ENCODE measurements at regions not wholly inside any gene's neighbourhood (a gene's known extent, or its start where the extent isn't known, plus 50 kb on each side); places are given as distances from the start of the nearest gene placed in this dataset.

GRCh38 chr20:11429889-11430519 is 487.7 kb upstream of the BTBD3 start:
- Histone ChIP-seq H3K4me3 (ENCODE audit: low read length in 2 of 2) (no peak overlapping the region), H3K27ac (ENCODE audit: low read depth in 2 of 2, low read length in 2 of 2) (no peak overlapping the region), H3K36me3 (ENCODE audit: control insufficient read depth in 2 of 2, insufficient read depth in 2 of 2, low read length in 2 of 2) (no peaks in the 10 kb centered on the region), H3K9ac (ENCODE audit: low read depth in 1 of 2, low read length in 2 of 2) (no peak overlapping the region), H3K27me3 (ENCODE audit: control insufficient read depth in 2 of 2, insufficient read depth in 2 of 2, low read length in 2 of 2) (no peaks in the 10 kb centered on the region), H3K9me3 (ENCODE audit: control insufficient read depth in 2 of 2, low read length in 2 of 2) (no peaks in the 10 kb centered on the region), H3K4me1 (ENCODE audit: control insufficient read depth in 2 of 2, insufficient read depth in 2 of 2, low read length in 2 of 2) (no peaks in the 10 kb centered on the region)

- Histone ChIP-seq H3K4me1 (ENCODE audit: control insufficient read depth in 2 of 2, insufficient read depth in 2 of 2, low read length in 2 of 2) (no peaks in the 10 kb centered on the region), H3K36me3 (ENCODE audit: control insufficient read depth in 2 of 2, insufficient read depth in 2 of 2, low read length in 2 of 2) (no peaks in the 10 kb centered on the region), H3K9me3 (ENCODE audit: control insufficient read depth in 2 of 2, low read length in 2 of 2) (peaks cover 0 to under 1% of the 10 kb centered on the region in 2 donors), H3K4me3 (ENCODE audit: low read length in 2 of 2) (no peak overlapping the region), H3K27ac (ENCODE audit: low read depth in 2 of 2, low read length in 2 of 2) (no peak overlapping the region), H3K9ac (ENCODE audit: low read depth in 1 of 2, low read length in 2 of 2) (no peak overlapping the region), H3K27me3 (ENCODE audit: control insufficient read depth in 2 of 2, insufficient read depth in 2 of 2, low read length in 2 of 2) (no peaks in the 10 kb centered on the region)
These were observed 487.0 kb upstream of the BTBD3 start for GRCh38 chr20:11430652-11431051.

GRCh38 chr20:11431621-11432020 is 486.1 kb upstream of the BTBD3 start:
- H3K4me3 ChIP-seq (ENCODE audit: low read length in 2 of 2), result no peak overlapping the region
- H3K27ac ChIP-seq (ENCODE audit: low read depth in 2 of 2, low read length in 2 of 2), result no peak overlapping the region
- H3K36me3 ChIP-seq (ENCODE audit: control insufficient read depth in 2 of 2, insufficient read depth in 2 of 2, low read length in 2 of 2), result no peaks in the 10 kb centered on the region
- H3K9ac ChIP-seq (ENCODE audit: low read depth in 1 of 2, low read length in 2 of 2), result no peak overlapping the region
- H3K27me3 ChIP-seq (ENCODE audit: control insufficient read depth in 2 of 2, insufficient read depth in 2 of 2, low read length in 2 of 2), result no peaks in the 10 kb centered on the region
- peaks cover 0 to 2% of the 10 kb centered on the region in 2 donors for H3K9me3 ChIP-seq (ENCODE audit: control insufficient read depth in 2 of 2, low read length in 2 of 2)
- H3K4me1 ChIP-seq (ENCODE audit: control insufficient read depth in 2 of 2, insufficient read depth in 2 of 2, low read length in 2 of 2), result no peaks in the 10 kb centered on the region

GRCh38 chr20:11432407-11432806 is 485.3 kb upstream of the BTBD3 start:
- H3K9ac ChIP-seq (ENCODE audit: low read depth in 1 of 2, low read length in 2 of 2), result no peak overlapping the region
- no peak overlapping the region for H3K27ac ChIP-seq (ENCODE audit: low read depth in 2 of 2, low read length in 2 of 2)
- no peaks in the 10 kb centered on the region for H3K36me3 ChIP-seq (ENCODE audit: control insufficient read depth in 2 of 2, insufficient read depth in 2 of 2, low read length in 2 of 2)
- no peaks in the 10 kb centered on the region for H3K4me1 ChIP-seq (ENCODE audit: control insufficient read depth in 2 of 2, insufficient read depth in 2 of 2, low read length in 2 of 2)
- H3K27me3 ChIP-seq (ENCODE audit: control insufficient read depth in 2 of 2, insufficient read depth in 2 of 2, low read length in 2 of 2), result no peaks in the 10 kb centered on the region
- H3K4me3 ChIP-seq (ENCODE audit: low read length in 2 of 2), result no peak overlapping the region
- peaks cover 0 to 2% of the 10 kb centered on the region in 2 donors for H3K9me3 ChIP-seq (ENCODE audit: control insufficient read depth in 2 of 2, low read length in 2 of 2)

- peaks cover 0 to 2% of the 10 kb centered on the region in 2 donors for H3K9me3 ChIP-seq (ENCODE audit: control insufficient read depth in 2 of 2, low read length in 2 of 2)
- H3K27ac ChIP-seq (ENCODE audit: low read depth in 2 of 2, low read length in 2 of 2), result no peak overlapping the region
- no peaks in the 10 kb centered on the region for H3K36me3 ChIP-seq (ENCODE audit: control insufficient read depth in 2 of 2, insufficient read depth in 2 of 2, low read length in 2 of 2)
- no peak overlapping the region for H3K4me3 ChIP-seq (ENCODE audit: low read length in 2 of 2)
- H3K4me1 ChIP-seq (ENCODE audit: control insufficient read depth in 2 of 2, insufficient read depth in 2 of 2, low read length in 2 of 2), result no peaks in the 10 kb centered on the region
- H3K9ac ChIP-seq (ENCODE audit: low read depth in 1 of 2, low read length in 2 of 2), result no peak overlapping the region
- H3K27me3 ChIP-seq (ENCODE audit: control insufficient read depth in 2 of 2, insufficient read depth in 2 of 2, low read length in 2 of 2), result no peaks in the 10 kb centered on the region
These were observed 481.4 kb upstream of the BTBD3 start for GRCh38 chr20:11436113-11436905.

- no peaks in the 10 kb centered on the region for H3K36me3 ChIP-seq (ENCODE audit: control insufficient read depth in 2 of 2, insufficient read depth in 2 of 2, low read length in 2 of 2)
- no peaks in the 10 kb centered on the region for H3K4me1 ChIP-seq (ENCODE audit: control insufficient read depth in 2 of 2, insufficient read depth in 2 of 2, low read length in 2 of 2)
- no peak overlapping the region for H3K27ac ChIP-seq (ENCODE audit: low read depth in 2 of 2, low read length in 2 of 2)
- no peak overlapping the region for H3K4me3 ChIP-seq (ENCODE audit: low read length in 2 of 2)
- no peaks in the 10 kb centered on the region for H3K27me3 ChIP-seq (ENCODE audit: control insufficient read depth in 2 of 2, insufficient read depth in 2 of 2, low read length in 2 of 2)
- H3K9ac ChIP-seq (ENCODE audit: low read depth in 1 of 2, low read length in 2 of 2), result no peak overlapping the region
- peaks cover 0 to 2% of the 10 kb centered on the region in 2 donors for H3K9me3 ChIP-seq (ENCODE audit: control insufficient read depth in 2 of 2, low read length in 2 of 2)
These were observed 480.6 kb upstream of the BTBD3 start for GRCh38 chr20:11437090-11437489.

GRCh38 chr20:11437611-11438380 is 479.9 kb upstream of the BTBD3 start:
- H3K27ac ChIP-seq (ENCODE audit: low read depth in 2 of 2, low read length in 2 of 2), result no peak overlapping the region
- no peaks in the 10 kb centered on the region for H3K36me3 ChIP-seq (ENCODE audit: control insufficient read depth in 2 of 2, insufficient read depth in 2 of 2, low read length in 2 of 2)
- no peak overlapping the region for H3K4me3 ChIP-seq (ENCODE audit: low read length in 2 of 2)
- no peak overlapping the region for H3K9ac ChIP-seq (ENCODE audit: low read depth in 1 of 2, low read length in 2 of 2)
- no peaks in the 10 kb centered on the region for H3K4me1 ChIP-seq (ENCODE audit: control insufficient read depth in 2 of 2, insufficient read depth in 2 of 2, low read length in 2 of 2)
- peaks cover 0 to 2% of the 10 kb centered on the region in 2 donors for H3K9me3 ChIP-seq (ENCODE audit: control insufficient read depth in 2 of 2, low read length in 2 of 2)
- H3K27me3 ChIP-seq (ENCODE audit: control insufficient read depth in 2 of 2, insufficient read depth in 2 of 2, low read length in 2 of 2), result no peaks in the 10 kb centered on the region

DNA sequence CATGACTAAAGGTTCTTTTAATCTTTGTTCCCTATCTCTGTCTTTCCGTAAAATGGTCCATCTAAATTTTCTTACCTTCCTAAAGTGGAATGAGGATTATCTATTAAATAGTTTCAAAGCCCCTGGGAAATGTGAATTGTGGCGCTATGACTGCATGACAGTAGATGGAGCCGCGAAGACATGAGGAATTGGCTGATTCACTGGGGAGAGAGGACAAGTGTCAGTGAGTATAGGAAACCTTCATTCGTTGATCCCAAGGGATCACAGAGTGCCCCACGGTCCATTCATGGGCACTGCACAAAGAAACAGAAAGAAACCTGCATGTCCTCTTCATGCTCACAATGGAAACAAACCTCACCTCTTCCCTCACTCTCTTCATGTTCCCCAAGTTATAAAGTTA is 479.3 kb upstream of the BTBD3 start:
- Histone ChIP-seq H3K36me3 (ENCODE audit: control insufficient read depth in 2 of 2, insufficient read depth in 2 of 2, low read length in 2 of 2) (no peaks in the 10 kb centered on the region), H3K9ac (ENCODE audit: low read depth in 1 of 2, low read length in 2 of 2) (no peak overlapping the region), H3K27me3 (ENCODE audit: control insufficient read depth in 2 of 2, insufficient read depth in 2 of 2, low read length in 2 of 2) (no peaks in the 10 kb centered on the region), H3K4me1 (ENCODE audit: control insufficient read depth in 2 of 2, insufficient read depth in 2 of 2, low read length in 2 of 2) (no peaks in the 10 kb centered on the region), H3K27ac (ENCODE audit: low read depth in 2 of 2, low read length in 2 of 2) (no peak overlapping the region), H3K9me3 (ENCODE audit: control insufficient read depth in 2 of 2, low read length in 2 of 2) (peaks cover 0 to 2% of the 10 kb centered on the region in 2 donors), H3K4me3 (ENCODE audit: low read length in 2 of 2) (no peak overlapping the region)

- Histone ChIP-seq H3K4me3 (ENCODE audit: low read length in 2 of 2) (no peak overlapping the region), H3K36me3 (ENCODE audit: control insufficient read depth in 2 of 2, insufficient read depth in 2 of 2, low read length in 2 of 2) (no peaks in the 10 kb centered on the region), H3K27me3 (ENCODE audit: control insufficient read depth in 2 of 2, insufficient read depth in 2 of 2, low read length in 2 of 2) (no peaks in the 10 kb centered on the region), H3K27ac (ENCODE audit: low read depth in 2 of 2, low read length in 2 of 2) (no peak overlapping the region), H3K9me3 (ENCODE audit: control insufficient read depth in 2 of 2, low read length in 2 of 2) (no peaks in the 10 kb centered on the region), H3K9ac (ENCODE audit: low read depth in 1 of 2, low read length in 2 of 2) (no peak overlapping the region), H3K4me1 (ENCODE audit: control insufficient read depth in 2 of 2, insufficient read depth in 2 of 2, low read length in 2 of 2) (no peaks in the 10 kb centered on the region)
These were observed 474.1 kb upstream of the BTBD3 start for GRCh38 chr20:11443382-11444119.
